ENCODE measurements at regions not wholly inside any gene's neighbourhood (a gene's known extent, or its start where the extent isn't known, plus 50 kb on each side); places are given as distances from the start of the nearest gene placed in this dataset.

DNA sequence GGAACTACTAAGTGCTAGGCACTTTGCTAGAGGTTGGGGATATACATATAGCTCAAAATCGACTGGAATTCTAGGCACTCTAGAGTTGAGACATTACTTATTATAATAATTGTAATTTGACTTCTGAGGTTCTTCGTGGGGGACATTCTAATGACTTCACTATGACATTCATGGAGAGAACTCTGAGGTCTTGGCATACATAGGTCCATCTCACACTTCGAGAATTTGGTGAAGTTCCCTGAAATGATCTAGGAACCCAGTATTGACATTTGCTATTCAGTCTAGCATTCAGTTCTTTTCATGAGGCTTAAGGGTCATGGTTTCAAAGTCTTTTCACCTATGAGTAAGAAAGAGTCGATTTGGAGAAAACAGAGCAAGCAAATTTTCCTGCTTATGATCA is 446.6 kb upstream of the JAG1 start:
- no peak overlapping the region for H3K27ac ChIP-seq

DNA sequence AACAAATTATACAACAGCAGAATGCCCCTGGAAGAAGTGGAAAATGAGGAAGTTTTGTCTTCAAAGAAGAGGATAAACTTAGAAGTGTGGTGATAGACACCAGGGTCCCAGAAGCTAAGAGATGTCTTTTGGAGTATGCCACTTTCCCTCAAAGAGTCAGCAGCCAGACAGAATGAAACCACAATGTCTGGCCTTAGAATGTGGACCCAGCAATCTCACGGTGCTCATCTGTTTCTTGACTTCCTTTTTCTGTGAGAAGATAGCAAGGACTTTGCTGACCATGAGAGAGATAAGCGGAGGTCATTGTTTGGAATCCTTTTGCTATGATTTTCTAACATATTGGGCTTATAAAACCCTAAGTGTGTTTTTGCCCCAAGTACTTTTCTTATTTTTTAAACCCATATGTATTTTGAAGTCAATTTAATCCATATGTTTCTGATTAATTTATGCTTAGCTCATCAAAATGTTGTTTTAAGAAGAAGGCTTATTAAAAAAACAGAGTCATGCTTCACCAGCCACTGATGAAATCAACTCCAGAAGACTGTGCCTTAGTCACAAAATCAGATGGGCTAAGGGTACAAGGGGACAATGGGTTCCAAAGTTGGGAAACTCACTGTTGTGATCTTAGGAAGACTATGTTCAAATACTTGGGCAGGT is 451.2 kb upstream of the JAG1 start:
- no peaks in the 10 kb centered on the region for H3K4me1 Mint-ChIP-seq

More for the DNA sequence above, 446.6 kb upstream of the JAG1 start:
- Histone ChIP-seq H3K79me2 (ENCODE audit: low read depth) (no peaks in the 10 kb centered on the region), H3K9me3 (ENCODE audit: low read depth) (no peaks in the 10 kb centered on the region), H3K4me2 (no peak overlapping the region), H2AFZ (replicated peaks) (no peak overlapping the region), H3K4me3 (no peak overlapping the region), H4K20me1 (ENCODE audit: low read depth) (no peaks in the 10 kb centered on the region), H3K9ac (no peak overlapping the region), H3K27me3 (no peaks in the 10 kb centered on the region), H3F3A (ENCODE audit: low read depth) (no peaks in the 10 kb centered on the region), H3K4me1 (no peaks in the 10 kb centered on the region), H3K36me3 (no peaks in the 10 kb centered on the region)
- no peak for DNase-seq (ENCODE audit: low spot score)
- no peak overlapping the region for H3K4me3 Mint-ChIP-seq
- no peaks in the 10 kb centered on the region for H3K9me3 Mint-ChIP-seq
- peaks cover 8% of the 10 kb centered on the region for H3K4me1 Mint-ChIP-seq
- peaks cover 4% of the 10 kb centered on the region for H3K27me3 Mint-ChIP-seq (ENCODE audit: insufficient read depth, low read depth)
- TF ChIP-seq, protein P1, sequence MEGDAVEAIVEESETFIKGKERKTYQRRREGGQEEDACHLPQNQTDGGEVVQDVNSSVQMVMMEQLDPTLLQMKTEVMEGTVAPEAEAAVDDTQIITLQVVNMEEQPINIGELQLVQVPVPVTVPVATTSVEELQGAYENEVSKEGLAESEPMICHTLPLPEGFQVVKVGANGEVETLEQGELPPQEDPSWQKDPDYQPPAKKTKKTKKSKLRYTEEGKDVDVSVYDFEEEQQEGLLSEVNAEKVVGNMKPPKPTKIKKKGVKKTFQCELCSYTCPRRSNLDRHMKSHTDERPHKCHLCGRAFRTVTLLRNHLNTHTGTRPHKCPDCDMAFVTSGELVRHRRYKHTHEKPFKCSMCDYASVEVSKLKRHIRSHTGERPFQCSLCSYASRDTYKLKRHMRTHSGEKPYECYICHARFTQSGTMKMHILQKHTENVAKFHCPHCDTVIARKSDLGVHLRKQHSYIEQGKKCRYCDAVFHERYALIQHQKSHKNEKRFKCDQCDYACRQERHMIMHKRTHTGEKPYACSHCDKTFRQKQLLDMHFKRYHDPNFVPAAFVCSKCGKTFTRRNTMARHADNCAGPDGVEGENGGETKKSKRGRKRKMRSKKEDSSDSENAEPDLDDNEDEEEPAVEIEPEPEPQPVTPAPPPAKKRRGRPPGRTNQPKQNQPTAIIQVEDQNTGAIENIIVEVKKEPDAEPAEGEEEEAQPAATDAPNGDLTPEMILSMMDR (IDR thresholded peaks at IDR 0.05) = no peak
- no peak for TF ChIP-seq EZH2phosphoT487 (IDR thresholded peaks at IDR 0.05)
- no peak for TF ChIP-seq EZH2 (IDR thresholded peaks at IDR 0.05)
- no peak overlapping the region for H3K27ac Mint-ChIP-seq
- H3K36me3 Mint-ChIP-seq = no peaks in the 10 kb centered on the region

DNA sequence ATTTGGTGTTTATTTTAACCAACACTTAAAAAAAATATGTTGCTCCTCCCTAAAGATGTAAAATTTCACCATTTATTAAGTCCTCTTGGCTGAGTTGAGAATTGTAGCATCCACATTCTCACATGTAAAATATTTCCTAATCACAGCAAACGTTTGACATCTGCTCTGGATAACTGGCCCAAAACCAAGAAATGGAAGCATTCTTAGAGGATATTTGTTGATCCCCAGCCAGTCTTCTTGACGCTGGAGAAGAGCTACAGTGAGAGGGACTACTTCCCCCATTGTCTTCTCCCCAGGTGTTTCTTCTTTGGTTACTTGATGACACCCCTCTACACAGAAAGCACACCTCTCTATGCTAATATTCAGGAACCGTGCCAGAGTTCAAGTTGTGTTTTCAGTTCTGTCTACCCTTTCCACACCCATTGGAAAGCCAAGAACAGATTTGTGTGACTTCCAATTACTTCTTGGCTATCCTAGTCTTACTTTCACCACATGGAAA is 454.5 kb upstream of the JAG1 start:
- H3K9me3 Mint-ChIP-seq = no peaks in the 10 kb centered on the region
- TF ChIP-seq, protein P1 (IDR thresholded peaks at IDR 0.05) = no peak
- no peak for TF ChIP-seq EZH2 (IDR thresholded peaks at IDR 0.05)
- no peak for TF ChIP-seq EZH2phosphoT487 (IDR thresholded peaks at IDR 0.05)
- Histone ChIP-seq H3K4me2 (no peak overlapping the region), H3K9ac (no peak overlapping the region), H3K4me3 (no peak overlapping the region), H3K36me3 (no peaks in the 10 kb centered on the region), H2AFZ (replicated peaks) (no peak overlapping the region), H3K79me2 (ENCODE audit: low read depth) (no peaks in the 10 kb centered on the region), H3F3A (ENCODE audit: low read depth) (no peaks in the 10 kb centered on the region), H3K9me3 (ENCODE audit: low read depth) (no peaks in the 10 kb centered on the region), H3K4me1 (no peaks in the 10 kb centered on the region), H4K20me1 (ENCODE audit: low read depth) (no peaks in the 10 kb centered on the region), H3K27ac (no peak overlapping the region), H3K27me3 (no peaks in the 10 kb centered on the region)
- no peak for DNase-seq (ENCODE audit: low spot score)
- no peaks in the 10 kb centered on the region for H3K4me1 Mint-ChIP-seq
- H3K27ac Mint-ChIP-seq = no peak overlapping the region
- H3K36me3 Mint-ChIP-seq = no peaks in the 10 kb centered on the region
- H3K27me3 Mint-ChIP-seq (ENCODE audit: insufficient read depth, low read depth) = peaks cover 2% of the 10 kb centered on the region
- H3K4me3 Mint-ChIP-seq = no peak overlapping the region

More for the DNA sequence above, 451.2 kb upstream of the JAG1 start:
- Histone ChIP-seq H3K27me3 (no peaks in the 10 kb centered on the region), H3K9ac (no peak overlapping the region), H3F3A (ENCODE audit: low read depth) (no peaks in the 10 kb centered on the region), H3K4me1 (no peaks in the 10 kb centered on the region), H3K4me3 (no peak overlapping the region), H3K4me2 (no peak overlapping the region), H3K9me3 (ENCODE audit: low read depth) (no peaks in the 10 kb centered on the region), H3K79me2 (ENCODE audit: low read depth) (no peaks in the 10 kb centered on the region), H3K27ac (no peak overlapping the region), H4K20me1 (ENCODE audit: low read depth) (no peaks in the 10 kb centered on the region), H2AFZ (replicated peaks) (no peak overlapping the region), H3K36me3 (no peaks in the 10 kb centered on the region)
- Mint-ChIP-seq H3K9me3 (no peaks in the 10 kb centered on the region), H3K27me3 (ENCODE audit: insufficient read depth, low read depth) (peaks cover 4% of the 10 kb centered on the region), H3K4me3 (no peak overlapping the region), H3K27ac (no peak overlapping the region), H3K36me3 (no peaks in the 10 kb centered on the region)
- no peak for TF ChIP-seq EZH2 (IDR thresholded peaks at IDR 0.05)
- TF ChIP-seq EZH2phosphoT487 (IDR thresholded peaks at IDR 0.05) = no peak
- TF ChIP-seq, protein P1 (IDR thresholded peaks at IDR 0.05) = no peak
- DNase-seq (ENCODE audit: low spot score) = no peak
